ENCODE measurements at regions not wholly inside any gene's neighbourhood (a gene's known extent, or its start where the extent isn't known, plus 50 kb on each side); places are given as distances from the start of the nearest gene placed in this dataset.
"Not testable (repeated sequence)": the region's sequence is repeated elsewhere in the genome, so short reads cannot be mapped to it uniquely, and the experiment has no call there.

DNA sequence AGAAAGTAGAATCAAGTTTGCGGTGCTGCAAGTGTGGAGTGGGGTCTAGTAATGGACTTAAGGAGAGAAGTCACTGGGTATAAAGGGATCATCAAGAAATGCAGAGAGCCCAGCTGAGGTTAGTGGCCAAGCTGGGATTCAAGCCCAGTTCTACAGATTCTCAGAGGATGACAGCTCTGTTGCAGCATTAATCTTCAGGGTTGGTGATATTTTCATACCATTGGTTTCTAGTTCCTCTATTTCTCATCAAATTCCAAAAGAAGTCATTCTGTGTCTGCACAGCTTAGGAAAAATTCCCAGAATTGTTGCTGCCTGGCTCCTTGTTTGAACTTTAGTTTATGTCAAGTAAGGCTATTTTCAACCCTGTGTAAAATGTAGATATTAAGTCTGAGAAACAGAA, 169.5 kb upstream of the NTF3 start:
- DNase-seq (ENCODE audit: low spot score), result peak; percentile 80

DNA sequence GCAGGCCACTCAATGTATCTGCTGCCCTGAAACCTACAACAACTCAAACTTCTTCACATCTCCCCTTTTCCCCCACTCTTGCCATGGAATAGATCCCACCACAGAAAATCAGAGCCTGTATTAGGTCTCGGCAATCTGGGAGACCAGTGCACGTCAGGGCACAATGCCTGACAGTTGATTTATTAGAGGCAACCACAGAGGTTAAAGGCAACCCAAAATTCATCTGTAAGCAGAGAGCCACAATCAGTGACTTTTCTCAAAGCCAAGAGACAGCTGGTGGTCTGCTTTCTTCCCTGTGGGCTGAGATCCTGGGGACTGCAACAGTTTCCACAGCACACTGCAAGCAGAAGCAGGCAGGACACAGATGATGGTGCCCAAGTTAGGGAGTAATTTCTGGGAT, 169.0 kb upstream of the NTF3 start:
- DNase-seq (ENCODE audit: low spot score), result no peak

DNA sequence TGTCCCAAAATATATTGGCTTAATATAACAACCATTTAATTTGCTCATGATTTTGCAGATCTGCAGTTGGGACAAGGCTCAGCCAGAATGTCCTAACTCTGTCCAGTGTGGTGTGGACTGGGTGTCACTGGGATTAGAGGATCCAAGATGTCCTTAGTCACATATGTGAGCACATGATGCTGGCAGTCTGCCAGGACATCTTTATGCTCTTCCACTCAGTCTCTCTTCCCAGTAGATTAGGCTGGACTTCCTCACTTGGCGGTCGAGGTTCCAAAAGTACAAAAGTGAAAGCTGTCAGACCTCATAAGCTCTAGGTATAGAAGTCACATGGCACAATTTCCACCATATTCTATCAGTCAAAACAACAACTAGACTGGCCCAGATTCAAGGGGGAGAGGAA, 167.9 kb upstream of the NTF3 start:
- no peak for DNase-seq (ENCODE audit: low spot score)

DNA sequence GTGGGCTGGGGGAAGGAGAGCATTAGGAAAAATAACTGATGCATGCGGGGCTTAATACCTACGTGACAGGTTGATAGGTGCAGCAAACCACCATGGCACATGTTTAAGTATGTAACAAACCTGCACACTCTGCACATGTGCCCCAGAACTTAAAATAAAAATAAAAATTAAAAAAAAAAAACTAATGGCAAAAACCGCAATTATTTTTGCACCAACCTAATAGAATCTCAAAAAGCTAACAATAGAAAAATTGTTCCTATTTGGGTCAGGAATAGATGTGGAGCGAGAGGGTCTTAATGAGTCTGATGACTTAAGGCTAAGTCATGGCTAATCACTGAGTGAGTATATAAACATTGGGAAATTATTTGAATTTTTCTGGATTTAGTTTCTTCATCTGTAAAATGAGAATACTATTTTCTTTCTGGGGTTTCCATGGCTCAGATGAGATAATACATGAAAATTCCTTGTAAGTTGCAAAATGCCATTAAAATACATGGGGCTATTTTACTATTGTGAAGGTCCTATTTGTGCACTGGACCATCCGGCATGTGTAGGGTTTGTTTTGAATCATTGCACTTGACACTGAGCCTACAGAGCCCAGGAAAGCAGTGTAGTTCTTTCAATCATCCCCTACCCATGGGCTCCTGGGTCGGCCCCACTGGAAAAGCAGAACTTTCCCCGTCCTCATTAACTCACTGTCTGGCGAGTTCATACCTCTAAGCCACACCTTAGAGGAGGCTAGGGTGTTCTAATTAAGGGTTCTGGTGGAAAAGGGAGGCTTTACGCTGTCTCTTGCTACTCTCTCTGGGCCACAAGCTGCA, 164.1 kb upstream of the NTF3 start:
- DNase-seq (ENCODE audit: low spot score), result no peak

- no peak for DNase-seq (ENCODE audit: low spot score)
Measured at GRCh38 chr12:5268424-5269210, 163.3 kb upstream of the NTF3 start.

GRCh38 chr12:5269846-5270245, 162.1 kb upstream of the NTF3 start:
- no peak for DNase-seq (ENCODE audit: low spot score)

- DNase-seq (ENCODE audit: low spot score), result no peak
Measured at GRCh38 chr12:5272018-5272785, 159.7 kb upstream of the NTF3 start.

DNA sequence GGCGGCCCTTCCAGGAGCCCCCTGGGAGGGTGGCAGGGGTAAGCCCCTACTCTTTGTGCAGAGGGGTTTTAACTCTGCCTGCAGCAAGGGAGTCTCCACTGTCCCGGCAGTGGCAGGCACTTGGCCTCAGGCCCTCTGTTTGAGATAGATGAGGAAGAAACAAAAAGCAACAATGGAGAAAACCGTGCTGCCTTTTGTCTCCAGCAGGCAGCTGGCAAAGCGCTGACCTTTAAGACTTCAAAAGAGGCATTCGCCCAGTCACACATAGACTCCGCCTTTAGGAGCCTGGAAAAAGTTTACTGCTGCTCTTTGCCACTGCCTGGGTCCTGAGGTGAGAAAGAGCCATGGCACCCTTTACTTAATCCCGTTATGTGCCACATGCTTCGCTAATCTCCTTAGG, 158.2 kb upstream of the NTF3 start:
- DNase-seq (ENCODE audit: low spot score), result no peak

- no peak for DNase-seq (ENCODE audit: low spot score)
Measured at GRCh38 chr12:5276327-5276880, 155.5 kb upstream of the NTF3 start.

DNA sequence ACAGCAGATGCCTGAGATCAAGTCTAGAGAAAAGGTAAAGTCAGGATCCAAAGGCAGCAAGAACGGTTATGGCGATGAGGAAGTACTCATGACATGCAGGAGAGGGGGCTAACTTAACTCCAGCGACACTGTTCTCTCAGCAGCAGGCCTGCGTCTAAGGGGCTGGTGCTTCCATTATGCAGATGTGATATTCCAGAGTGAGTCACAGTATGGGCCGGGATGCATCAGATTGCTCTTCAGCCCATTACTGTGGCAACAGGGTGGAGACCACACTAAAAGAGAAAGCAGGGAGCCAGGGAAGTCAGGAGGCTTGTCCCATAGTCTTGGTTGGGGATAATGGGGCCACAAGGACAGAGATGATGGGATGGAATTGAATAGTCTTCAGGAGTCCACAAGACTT, 151.8 kb upstream of the NTF3 start:
- no peak for DNase-seq (ENCODE audit: low spot score)

GRCh38 chr12:5290368-5290767, 141.5 kb upstream of the NTF3 start:
- DNase-seq (ENCODE audit: low spot score), result not testable (repeated sequence)

DNA sequence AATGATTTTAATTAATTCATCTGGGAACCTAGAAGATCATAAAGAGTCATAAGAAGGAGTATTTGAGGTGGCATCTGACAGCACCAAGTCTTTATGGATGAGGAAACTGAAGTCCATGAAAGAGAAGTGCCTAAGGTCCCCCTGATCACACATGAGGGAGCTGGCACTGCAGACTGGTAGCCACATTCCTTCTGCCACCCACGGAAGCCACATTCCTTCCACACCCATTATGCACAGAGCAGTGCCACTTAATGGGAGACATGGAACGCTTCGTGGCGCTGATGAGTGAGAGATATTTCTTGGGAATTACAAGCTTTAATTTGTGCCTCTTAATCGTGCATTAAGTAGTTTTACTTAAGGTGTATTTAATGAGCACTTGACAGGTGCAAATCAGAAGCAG, 139.3 kb upstream of the NTF3 start:
- DNase-seq (ENCODE audit: low spot score), result no peak

DNA sequence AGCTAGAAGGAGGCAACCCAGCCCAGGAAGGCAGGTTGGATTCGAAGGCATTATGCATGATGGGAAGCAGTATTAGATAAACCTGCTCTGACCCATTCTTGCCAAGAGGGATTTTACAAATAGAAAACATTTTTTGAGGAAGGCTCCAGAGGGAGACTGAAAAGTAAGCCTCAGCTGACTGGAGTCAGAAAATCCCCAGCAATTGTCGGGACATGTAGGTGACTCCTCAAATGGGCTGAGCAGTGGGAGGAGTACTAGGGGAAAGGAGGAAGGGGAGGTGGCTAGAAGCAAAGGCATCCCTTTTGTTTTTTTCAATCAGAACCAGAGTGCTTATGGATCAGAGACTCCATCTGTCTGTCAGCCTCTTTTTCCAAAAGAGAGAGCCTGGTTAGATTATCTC, 138.1 kb upstream of the NTF3 start:
- no peak for DNase-seq (ENCODE audit: low spot score)

GRCh38 chr12:5294274-5295070, 137.4 kb upstream of the NTF3 start:
- no peak for DNase-seq (ENCODE audit: low spot score)

GRCh38 chr12:5295151-5295550, 136.8 kb upstream of the NTF3 start:
- no peak for DNase-seq (ENCODE audit: low spot score)

DNA sequence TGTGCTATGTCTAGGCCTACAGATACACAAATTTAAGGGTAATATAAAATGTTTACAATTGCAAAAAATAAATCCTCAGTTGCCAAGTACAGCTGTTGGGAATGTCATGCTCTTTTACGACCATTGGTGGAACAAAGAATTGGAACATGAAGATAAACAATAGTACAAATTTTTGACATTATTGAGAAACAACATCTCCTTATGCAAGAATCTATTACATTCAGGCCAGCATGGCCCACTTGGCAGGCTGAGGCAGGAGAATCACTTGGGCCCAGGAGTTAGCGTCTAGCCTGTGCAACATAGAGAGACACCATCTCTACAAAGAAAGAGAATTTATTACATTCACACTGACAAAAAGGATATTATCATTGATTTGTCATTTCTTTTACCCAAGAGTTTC, 135.9 kb upstream of the NTF3 start:
- no peak for DNase-seq (ENCODE audit: low spot score)

DNA sequence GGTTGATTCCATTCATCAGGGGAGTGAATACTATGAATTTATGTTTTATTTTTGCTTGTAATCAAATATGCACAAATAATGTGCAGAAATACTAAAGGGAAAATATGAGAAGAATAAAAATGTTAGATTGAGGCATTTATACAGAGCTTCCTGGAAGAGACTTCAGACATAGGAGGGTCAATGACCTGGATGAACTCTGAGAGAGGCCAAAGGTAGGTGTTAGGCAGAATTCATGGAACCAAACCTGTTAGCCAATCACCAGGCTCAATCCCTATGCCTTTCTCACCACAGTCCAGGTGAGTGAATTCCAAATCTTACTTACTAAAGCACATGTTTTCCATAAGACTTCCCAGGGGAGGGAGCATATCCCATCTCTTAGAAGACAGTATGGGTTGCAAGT, 130.4 kb upstream of the NTF3 start:
- no peak for DNase-seq (ENCODE audit: low spot score)

- DNase-seq (ENCODE audit: low spot score), result no peak
Measured at GRCh38 chr12:5305425-5305824, 126.5 kb upstream of the NTF3 start.

- DNase-seq (ENCODE audit: low spot score), result peak; percentile 23
Measured at GRCh38 chr12:5305886-5306545, 125.9 kb upstream of the NTF3 start.

GRCh38 chr12:5307065-5307464, 124.8 kb upstream of the NTF3 start:
- DNase-seq (ENCODE audit: low spot score), result no peak

DNA sequence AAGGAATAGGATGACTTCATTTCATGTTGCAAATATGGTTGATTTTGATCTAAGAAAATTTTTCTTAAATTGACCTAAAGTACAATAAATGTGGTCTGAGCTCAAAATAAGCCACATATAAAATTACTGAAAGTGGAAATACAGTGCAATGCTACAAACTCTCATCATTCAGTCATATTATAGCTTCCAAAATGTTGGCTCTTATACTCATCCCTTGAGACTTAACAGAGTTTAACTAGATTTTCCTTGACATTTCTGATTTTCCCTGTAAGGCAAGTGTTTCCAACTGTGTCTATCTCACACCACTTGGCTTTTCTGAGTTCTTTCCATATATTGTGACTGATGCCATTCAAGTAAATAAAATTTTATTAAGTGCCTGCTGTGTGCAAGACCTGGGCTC, 123.7 kb upstream of the NTF3 start:
- peak; percentile 47 for DNase-seq (ENCODE audit: low spot score)

All from umbilical cord (tissue), 1 donor.